Erythroblast (primary cell): ENCODE measurements at regions not wholly inside any gene's neighbourhood (a gene's known extent, or its start where the extent isn't known, plus 50 kb on each side); places are given as distances from the start of the nearest gene placed in this dataset.

Experiments
- GATA1 ChIP-seq: IDR thresholded peaks from 2 replicates; pipeline ENCODE4 v1.6.1; 2011; ENCODE audit warnings: low read depth, mild to moderate bottlenecking, control low read depth, low read length, moderate library complexity
- POLR2A ChIP-seq: IDR thresholded peaks from 2 replicates; pipeline ENCODE4 v1.6.1; 2011; ENCODE audit warnings: mild to moderate bottlenecking, low read length

- TF ChIP-seq POLR2A (no peak), GATA1 (no peak)
Observed at GRCh38 chr10:52499281-52499680, 185.2 kb downstream of the DKK1 start.
